Uterus (tissue), 3 donors: ENCODE measurements at regions not wholly inside any gene's neighbourhood (a gene's known extent, or its start where the extent isn't known, plus 50 kb on each side); places are given as distances from the start of the nearest gene placed in this dataset.

Source experiments
- DNase-seq, 2 donors: peaks; one replicate each; pipeline ENCODE4 v3.0.0-alpha.2; 2019 to 2020
- H3K27ac ChIP-seq, 2 donors: fragments of 200-600 bp; sonication (generic); 1 replicate in 1 of 2; 2 replicates in 1 of 2; pipeline ENCODE4 v1.5.1; 2016 to 2018
- H3K27me3 ChIP-seq, 2 donors: fragments of 200-600 bp; sonication (generic); one replicate each; pipeline ENCODE4 v1.5.1; 2018 to 2019; ENCODE audit warnings: control low read depth in 1 of 2
- H3K36me3 ChIP-seq, 2 donors: fragments of 200-600 bp; sonication (generic); one replicate each; pipeline ENCODE4 v1.5.1; 2019; ENCODE audit warnings: control low read depth in 1 of 2
- H3K4me1 ChIP-seq, 2 donors: fragments of 200-600 bp; sonication (generic); one replicate each; pipeline ENCODE4 v1.5.1; 2018 to 2019; ENCODE audit warnings: control low read depth in 1 of 2
- H3K4me3 ChIP-seq, 2 donors: fragments of 200-600 bp; sonication (generic); 1 replicate in 1 of 2; 2 replicates in 1 of 2; pipeline ENCODE4 v1.5.1; 2018 to 2019; ENCODE audit warnings: mild to moderate bottlenecking in 1 of 2
- H3K9me3 ChIP-seq, 2 donors: fragments of 200-600 bp; sonication (generic); one replicate each; pipeline ENCODE4 v1.5.1; 2019; ENCODE audit warnings: control low read depth in 1 of 2
- POLR2A ChIP-seq, 2 donors: fragments of 450-650 bp; IDR thresholded peaks; one replicate each; pipeline ENCODE4 v1.6.1; 2016; ENCODE audit warnings: antibody characterized with exemption in 2 of 2, mild to moderate bottlenecking in 1 of 2, moderate library complexity in 1 of 2
- intact Hi-C: fragments of 100-400 bp; cut with DNase I; formaldehyde crosslinking; loops from one replicate; pipeline ENCODE4 v1.15.1; 2023; ENCODE audit warnings: low total_unique reads
- TF ChIP-seq, protein P1 (sequence below), 4 experiments: fragments of 200-600 bp in 2 of 4; fragments of 450-650 bp in 2 of 4; sonication (generic) in 2 of 4; IDR thresholded peaks; one replicate each; pipeline ENCODE4 v1.5.1; 2016 to 2019; ENCODE audit warnings: antibody characterized with exemption in 4 of 4, mild to moderate bottlenecking in 2 of 4, moderate library complexity in 1 of 4
- donor health status: DM: yes; HTN: yes; CAD: no.

DNA sequence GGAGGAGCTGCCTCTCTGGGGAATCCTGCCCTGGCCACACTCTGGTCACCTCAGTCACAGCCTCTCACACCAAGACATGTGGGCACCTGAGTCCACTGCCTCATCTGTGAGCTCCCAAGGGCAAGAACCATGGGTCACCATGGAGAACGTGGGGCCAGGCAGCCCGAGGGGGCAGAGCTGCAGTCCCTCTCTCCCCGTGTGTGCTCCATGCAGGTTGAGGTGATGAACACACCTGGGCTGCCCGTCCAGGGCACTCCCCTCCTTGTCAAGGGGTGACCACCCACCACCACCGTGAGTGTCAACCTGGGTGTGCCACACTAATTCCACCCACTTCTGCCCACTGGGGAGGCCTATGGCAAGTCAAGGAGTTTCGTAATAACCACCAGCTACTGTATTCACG is 159.6 kb upstream of the RAB6C start:
- Histone ChIP-seq H3K27ac (no peak overlapping the region), H3K27me3 (no peaks in the 10 kb centered on the region), H3K9me3 (no peaks in the 10 kb centered on the region), H3K36me3 (no peaks in the 10 kb centered on the region), H3K4me1 (no peaks in the 10 kb centered on the region), H3K4me3 (no peak overlapping the region)
- no peak for DNase-seq
- TF ChIP-seq, protein P1, sequence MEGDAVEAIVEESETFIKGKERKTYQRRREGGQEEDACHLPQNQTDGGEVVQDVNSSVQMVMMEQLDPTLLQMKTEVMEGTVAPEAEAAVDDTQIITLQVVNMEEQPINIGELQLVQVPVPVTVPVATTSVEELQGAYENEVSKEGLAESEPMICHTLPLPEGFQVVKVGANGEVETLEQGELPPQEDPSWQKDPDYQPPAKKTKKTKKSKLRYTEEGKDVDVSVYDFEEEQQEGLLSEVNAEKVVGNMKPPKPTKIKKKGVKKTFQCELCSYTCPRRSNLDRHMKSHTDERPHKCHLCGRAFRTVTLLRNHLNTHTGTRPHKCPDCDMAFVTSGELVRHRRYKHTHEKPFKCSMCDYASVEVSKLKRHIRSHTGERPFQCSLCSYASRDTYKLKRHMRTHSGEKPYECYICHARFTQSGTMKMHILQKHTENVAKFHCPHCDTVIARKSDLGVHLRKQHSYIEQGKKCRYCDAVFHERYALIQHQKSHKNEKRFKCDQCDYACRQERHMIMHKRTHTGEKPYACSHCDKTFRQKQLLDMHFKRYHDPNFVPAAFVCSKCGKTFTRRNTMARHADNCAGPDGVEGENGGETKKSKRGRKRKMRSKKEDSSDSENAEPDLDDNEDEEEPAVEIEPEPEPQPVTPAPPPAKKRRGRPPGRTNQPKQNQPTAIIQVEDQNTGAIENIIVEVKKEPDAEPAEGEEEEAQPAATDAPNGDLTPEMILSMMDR (IDR thresholded peaks at IDR 0.05): no peak
- no peak for TF ChIP-seq POLR2A (IDR thresholded peaks at IDR 0.05)
- intact Hi-C loops: no loop called here

DNA sequence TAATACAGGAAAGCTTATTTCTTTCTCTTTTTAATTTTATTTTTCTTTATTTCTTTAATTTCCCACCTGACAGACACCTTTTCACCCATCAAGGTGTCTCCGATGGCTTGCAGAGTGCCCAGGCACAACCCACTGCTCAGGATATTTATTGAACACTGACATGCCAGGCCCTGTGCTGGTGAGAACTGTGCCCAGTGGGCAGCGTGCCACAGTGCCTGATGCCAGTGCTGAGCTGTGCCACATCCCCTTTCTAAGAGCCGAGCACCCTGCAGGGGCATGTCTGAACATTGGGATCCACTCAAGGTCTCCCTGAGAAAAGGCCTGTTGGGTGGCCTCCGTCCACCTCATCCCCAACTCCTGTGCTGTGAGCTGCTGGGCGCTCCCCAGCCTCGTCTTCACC is 158.6 kb upstream of the RAB6C start:
- no peak for TF ChIP-seq POLR2A (IDR thresholded peaks at IDR 0.05)
- TF ChIP-seq, protein P1 (IDR thresholded peaks at IDR 0.05): no peak
- Histone ChIP-seq H3K4me3 (no peak overlapping the region), H3K9me3 (no peaks in the 10 kb centered on the region), H3K4me1 (no peaks in the 10 kb centered on the region), H3K27ac (no peak overlapping the region), H3K36me3 (no peaks in the 10 kb centered on the region), H3K27me3 (no peaks in the 10 kb centered on the region)
- intact Hi-C loops: no loop called here
- DNase-seq: no peak

DNA sequence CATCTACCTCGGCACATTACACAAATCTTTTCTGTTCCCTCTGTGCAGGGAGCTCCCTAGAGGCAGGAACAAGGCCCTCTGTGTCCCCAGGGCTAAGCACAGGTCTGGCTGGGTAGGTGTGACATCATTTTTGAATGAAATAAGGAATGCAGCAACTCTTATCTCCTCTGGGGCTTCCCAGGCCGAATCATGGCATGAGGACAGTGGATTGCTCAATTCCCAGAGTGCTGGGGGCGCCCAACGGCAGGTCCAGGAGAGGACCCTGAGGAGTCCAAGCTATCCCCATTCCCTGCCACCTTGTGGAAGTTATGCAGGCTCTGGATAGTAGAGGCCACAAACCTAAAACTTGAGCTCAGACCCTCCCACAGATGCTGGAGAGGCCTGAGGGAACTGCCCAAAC is 158.0 kb upstream of the RAB6C start:
- no peak overlapping the region for H3K27ac ChIP-seq
- no peaks in the 10 kb centered on the region for H3K4me1 ChIP-seq
- H3K4me3 ChIP-seq: no peak overlapping the region
- no peak for TF ChIP-seq POLR2A (IDR thresholded peaks at IDR 0.05)
- TF ChIP-seq, protein P1 (IDR thresholded peaks at IDR 0.05): no peak
- H3K36me3 ChIP-seq: no peaks in the 10 kb centered on the region
- no peak for DNase-seq
- intact Hi-C loops: no loop called here
- no peaks in the 10 kb centered on the region for H3K27me3 ChIP-seq
- no peaks in the 10 kb centered on the region for H3K9me3 ChIP-seq

DNA sequence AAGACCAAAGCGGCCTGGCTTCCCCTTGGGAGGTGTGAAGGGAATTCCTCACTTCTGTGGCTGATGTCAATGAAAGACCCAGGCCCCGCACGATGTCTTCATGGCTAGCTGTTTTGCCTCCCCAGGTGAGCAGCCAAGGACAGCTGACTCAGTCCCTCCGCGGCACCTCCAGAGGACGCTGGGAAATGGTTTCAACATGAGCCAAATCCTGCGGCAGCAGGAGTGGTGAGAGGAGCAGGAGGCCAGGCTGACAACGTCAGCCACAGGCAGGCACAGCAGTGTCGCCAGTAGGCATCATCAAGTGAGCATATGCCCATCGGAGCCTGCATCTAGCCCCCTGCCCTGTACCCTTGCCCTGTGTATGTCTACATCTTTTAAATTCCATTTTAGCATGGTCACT is 156.4 kb upstream of the RAB6C start:
- Histone ChIP-seq H3K27ac (no peak overlapping the region), H3K27me3 (no peaks in the 10 kb centered on the region), H3K9me3 (no peaks in the 10 kb centered on the region), H3K4me3 (no peak overlapping the region), H3K4me1 (no peaks in the 10 kb centered on the region), H3K36me3 (no peaks in the 10 kb centered on the region)
- DNase-seq: no peak
- intact Hi-C loops: no loop called here
- TF ChIP-seq POLR2A (IDR thresholded peaks at IDR 0.05): no peak
- TF ChIP-seq, protein P1 (IDR thresholded peaks at IDR 0.05): no peak

DNA sequence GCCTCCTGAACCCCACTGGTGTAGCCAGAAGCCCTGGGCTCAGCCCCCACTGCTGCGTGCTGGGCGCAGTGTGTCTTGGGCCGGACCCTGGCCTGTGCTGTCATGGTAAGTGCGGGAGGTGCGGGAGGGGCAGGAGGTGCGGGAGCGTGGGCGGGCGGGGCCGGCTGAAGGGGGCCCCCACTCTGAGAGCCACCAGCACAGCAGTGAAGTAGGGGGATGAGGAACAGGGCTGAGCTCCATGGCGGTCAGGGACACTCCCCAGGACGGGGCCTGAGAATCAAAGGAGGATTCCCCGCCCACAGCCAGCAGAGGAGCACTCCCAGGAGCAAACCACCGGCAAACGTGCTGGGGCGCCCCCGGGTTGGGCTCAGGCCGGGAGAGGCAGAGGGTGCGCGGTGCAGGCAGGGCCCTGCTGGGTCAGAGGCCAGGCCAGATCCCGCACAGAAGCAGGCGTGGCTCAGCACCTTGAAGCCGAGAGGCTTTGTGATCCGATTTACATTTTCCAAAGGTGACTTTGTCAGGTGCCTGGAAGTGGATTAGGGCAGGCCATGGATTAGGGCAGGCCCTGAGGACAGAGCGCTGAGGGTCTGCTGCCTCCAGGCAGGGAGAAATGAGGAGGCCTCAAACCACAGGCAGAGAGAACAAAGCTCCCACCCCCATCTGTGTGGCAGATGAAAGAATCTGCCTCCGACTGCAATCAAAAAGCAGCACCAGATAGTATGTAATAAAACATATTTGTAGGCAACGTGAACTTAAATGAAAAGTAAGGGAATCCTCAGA is 152.0 kb upstream of the RAB6C start:
- no peak for DNase-seq
- Histone ChIP-seq H3K27ac (no peak overlapping the region), H3K4me1 (no peaks in the 10 kb centered on the region), H3K4me3 (no peak overlapping the region), H3K9me3 (no peaks in the 10 kb centered on the region), H3K27me3 (no peaks in the 10 kb centered on the region), H3K36me3 (no peaks in the 10 kb centered on the region)
- intact Hi-C loops: no loop called here
- TF ChIP-seq POLR2A (IDR thresholded peaks at IDR 0.05): no peak
- TF ChIP-seq, protein P1 (IDR thresholded peaks at IDR 0.05): no peak
